GM21619 (cell line): ENCODE measurements at regions not wholly inside any gene's neighbourhood (a gene's known extent, or its start where the extent isn't known, plus 50 kb on each side); places are given as distances from the start of the nearest gene placed in this dataset.
"Not testable (repeated sequence)": the region's sequence is repeated elsewhere in the genome, so short reads cannot be mapped to it uniquely, and the experiment has no call there.

Experiments
- ATAC-seq: cut with Tn5 transposase; IDR thresholded peaks from one replicate; pipeline ENCODE4 v1.9.1; 2021; ENCODE audit not compliant: unreplicated experiment

GRCh38 chr4:26039639-26040359 lies 125.8 kb downstream of the SMIM20 start:
- ATAC-seq, result no peak

GRCh38 chr4:26044524-26044923 lies 130.5 kb downstream of the SMIM20 start:
- no peak for ATAC-seq

- ATAC-seq, result no peak
These were observed 131.0 kb downstream of the SMIM20 start for GRCh38 chr4:26044983-26045382.

GRCh38 chr4:26047795-26048194 lies 133.8 kb downstream of the SMIM20 start:
- ATAC-seq, result no peak

GRCh38 chr4:26048378-26048882 lies 134.4 kb downstream of the SMIM20 start:
- ATAC-seq, result no peak

GRCh38 chr4:26048950-26049349 lies 134.9 kb downstream of the SMIM20 start:
- ATAC-seq, result no peak

GRCh38 chr4:26049447-26049846 lies 135.4 kb downstream of the SMIM20 start:
- no peak for ATAC-seq

GRCh38 chr4:26050212-26050643 lies 136.2 kb downstream of the SMIM20 start:
- no peak for ATAC-seq

GRCh38 chr4:26050671-26051070 lies 136.7 kb downstream of the SMIM20 start:
- no peak for ATAC-seq

- ATAC-seq, result no peak
These were observed 137.2 kb downstream of the SMIM20 start for GRCh38 chr4:26051240-26051639.

GRCh38 chr4:26052663-26053541 lies 138.9 kb downstream of the SMIM20 start:
- no peak for ATAC-seq

- no peak for ATAC-seq
These were observed 139.7 kb downstream of the SMIM20 start for GRCh38 chr4:26053761-26054160.

- no peak for ATAC-seq
These were observed 141.8 kb downstream of the SMIM20 start for GRCh38 chr4:26055855-26056254.

GRCh38 chr4:26056406-26056805 lies 142.4 kb downstream of the SMIM20 start:
- no peak for ATAC-seq

GRCh38 chr4:26057839-26058238 lies 143.8 kb downstream of the SMIM20 start:
- ATAC-seq, result not testable (repeated sequence)

GRCh38 chr4:26058537-26058936 lies 144.5 kb downstream of the SMIM20 start:
- peak; percentile 84 for ATAC-seq

GRCh38 chr4:26059391-26060154 lies 145.6 kb downstream of the SMIM20 start:
- no peak for ATAC-seq

- no peak for ATAC-seq
These were observed 146.3 kb downstream of the SMIM20 start for GRCh38 chr4:26060286-26060685.

GRCh38 chr4:26061248-26061986 lies 147.4 kb downstream of the SMIM20 start:
- peak; percentile 57 for ATAC-seq

- ATAC-seq, result no peak
These were observed 148.2 kb downstream of the SMIM20 start for GRCh38 chr4:26062215-26062614.
